CD4-positive, alpha-beta T cell treated with Interleukin-2 at 100 ng/mL for 4 hours (primary cell): ENCODE measurements at regions not wholly inside any gene's neighbourhood (a gene's known extent, or its start where the extent isn't known, plus 50 kb on each side); places are given as distances from the start of the nearest gene placed in this dataset.
"Not testable (repeated sequence)": the region's sequence is repeated elsewhere in the genome, so short reads cannot be mapped to it uniquely, and the experiment has no call there.

ENCODE experiments used
- DNase-seq: peaks from one replicate; pipeline ENCODE4 v3.0.0-alpha.2; 2020; ENCODE audit warnings: low spot score

- DNase-seq: peak; percentile 37
Measured at GRCh38 chr5:174793684-174794328, 69.4 kb downstream of the MSX2 start.

DNA sequence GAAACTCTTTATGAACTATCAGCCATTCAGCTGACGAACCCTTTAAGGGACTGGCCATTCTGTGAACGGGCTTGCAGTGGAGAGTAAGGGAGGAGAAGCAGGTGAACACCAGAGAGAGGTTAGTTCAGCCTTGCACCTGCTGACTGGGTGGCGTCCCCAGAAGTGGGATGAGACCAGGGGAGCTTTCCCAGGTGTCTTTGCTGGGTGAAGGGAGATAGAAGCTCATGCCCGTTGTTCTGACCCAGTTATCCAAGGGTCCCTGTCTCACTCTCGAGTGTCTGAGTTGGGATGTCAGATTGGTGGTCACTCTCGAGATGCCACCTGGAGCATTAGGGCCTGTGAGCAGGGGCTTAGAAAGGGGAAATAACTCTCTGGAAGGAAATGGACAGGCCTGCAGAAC lies 68.7 kb downstream of the MSX2 start:
- DNase-seq: no peak

GRCh38 chr5:174792265-174792664 lies 67.9 kb downstream of the MSX2 start:
- not testable (repeated sequence) for DNase-seq

GRCh38 chr5:174790906-174791305 lies 66.5 kb downstream of the MSX2 start:
- DNase-seq: no peak

- no peak for DNase-seq
Measured at GRCh38 chr5:174789596-174789995, 65.2 kb downstream of the MSX2 start.

GRCh38 chr5:174785120-174785680 lies 60.8 kb downstream of the MSX2 start:
- DNase-seq: no peak
